ENCODE measurements at regions not wholly inside any gene's neighbourhood (a gene's known extent, or its start where the extent isn't known, plus 50 kb on each side); places are given as distances from the start of the nearest gene placed in this dataset.

- ATAC-seq = no peak
- H3K9me3 Mint-ChIP-seq = peaks cover 6% of the 10 kb centered on the region
- no peak overlapping the region for H3K4me3 Mint-ChIP-seq
- H3K4me1 Mint-ChIP-seq (ENCODE audit: low read depth in 2 of 2) = no peaks in the 10 kb centered on the region
- DNase-seq (ENCODE audit: low spot score) = no peak
- no peaks in the 10 kb centered on the region for H3K36me3 Mint-ChIP-seq
- H3K27me3 Mint-ChIP-seq = no peaks in the 10 kb centered on the region
- no peak overlapping the region for H3K27ac Mint-ChIP-seq
These were observed 375.7 kb upstream of the KIRREL3 start for GRCh38 chr11:127376301-127376700.

- no peaks in the 10 kb centered on the region for H3K36me3 Mint-ChIP-seq
- no peaks in the 10 kb centered on the region for H3K4me1 Mint-ChIP-seq (ENCODE audit: low read depth in 2 of 2)
- no peak overlapping the region for H3K4me3 Mint-ChIP-seq
- H3K27ac Mint-ChIP-seq = no peak overlapping the region
- H3K9me3 Mint-ChIP-seq = peaks cover 2% of the 10 kb centered on the region
- no peak for DNase-seq (ENCODE audit: low spot score)
- ATAC-seq = no peak
- H3K27me3 Mint-ChIP-seq = no peaks in the 10 kb centered on the region
These were observed 368.8 kb upstream of the KIRREL3 start for GRCh38 chr11:127369356-127369755.

GRCh38 chr11:127362754-127363308 lies 362.3 kb upstream of the KIRREL3 start:
- no peaks in the 10 kb centered on the region for H3K4me1 Mint-ChIP-seq (ENCODE audit: low read depth in 2 of 2)
- H3K4me3 Mint-ChIP-seq = no peak overlapping the region
- DNase-seq (ENCODE audit: low spot score) (no peak), ATAC-seq (no peak)
- H3K36me3 Mint-ChIP-seq = no peaks in the 10 kb centered on the region
- H3K9me3 Mint-ChIP-seq = no peaks in the 10 kb centered on the region
- H3K27ac Mint-ChIP-seq = no peak overlapping the region
- H3K27me3 Mint-ChIP-seq = peaks cover 0 to 4% of the 10 kb centered on the region in 2 donors

- H3K27ac Mint-ChIP-seq = no peak overlapping the region
- H3K27me3 Mint-ChIP-seq = peaks cover 0 to 4% of the 10 kb centered on the region in 2 donors
- ATAC-seq = no peak
- DNase-seq (ENCODE audit: low spot score) = no peak
- H3K4me3 Mint-ChIP-seq = no peak overlapping the region
- no peaks in the 10 kb centered on the region for H3K36me3 Mint-ChIP-seq
- no peaks in the 10 kb centered on the region for H3K4me1 Mint-ChIP-seq (ENCODE audit: low read depth in 2 of 2)
- H3K9me3 Mint-ChIP-seq = peaks cover 2% of the 10 kb centered on the region
These were observed 357.6 kb upstream of the KIRREL3 start for GRCh38 chr11:127358160-127358559.

GRCh38 chr11:127350476-127350875 lies 349.9 kb upstream of the KIRREL3 start:
- Mint-ChIP-seq H3K27me3 (peaks cover 0 to 7% of the 10 kb centered on the region in 2 donors), H3K36me3 (peaks cover 6% of the 10 kb centered on the region), H3K27ac (no peak overlapping the region), H3K4me1 (ENCODE audit: low read depth in 2 of 2) (no peaks in the 10 kb centered on the region), H3K9me3 (peaks cover 2% of the 10 kb centered on the region), H3K4me3 (no peak overlapping the region)
- no peak for ATAC-seq
- DNase-seq (ENCODE audit: low spot score) = no peak

GRCh38 chr11:127345819-127346459 lies 345.4 kb upstream of the KIRREL3 start:
- H3K27me3 Mint-ChIP-seq = peaks cover 4 to 7% of the 10 kb centered on the region in 2 donors
- DNase-seq (ENCODE audit: low spot score) (no peak), ATAC-seq (no peak)
- H3K4me3 Mint-ChIP-seq = no peak overlapping the region
- peaks cover 6% of the 10 kb centered on the region for H3K36me3 Mint-ChIP-seq
- no peaks in the 10 kb centered on the region for H3K4me1 Mint-ChIP-seq (ENCODE audit: low read depth in 2 of 2)
- no peak overlapping the region for H3K27ac Mint-ChIP-seq
- no peaks in the 10 kb centered on the region for H3K9me3 Mint-ChIP-seq

GRCh38 chr11:127340438-127340837 lies 339.9 kb upstream of the KIRREL3 start:
- no peak for ATAC-seq
- Mint-ChIP-seq H3K27ac (no peak overlapping the region), H3K4me3 (no peak overlapping the region), H3K9me3 (peaks cover 3% of the 10 kb centered on the region), H3K4me1 (ENCODE audit: low read depth in 2 of 2) (no peaks in the 10 kb centered on the region), H3K36me3 (no peaks in the 10 kb centered on the region), H3K27me3 (peaks cover 0 to 4% of the 10 kb centered on the region in 2 donors)
- DNase-seq (ENCODE audit: low spot score) = no peak

- peaks cover 3% of the 10 kb centered on the region for H3K9me3 Mint-ChIP-seq
- H3K4me1 Mint-ChIP-seq (ENCODE audit: low read depth in 2 of 2) = no peaks in the 10 kb centered on the region
- H3K27me3 Mint-ChIP-seq = no peaks in the 10 kb centered on the region
- no peak for DNase-seq (ENCODE audit: low spot score)
- no peak for ATAC-seq
- no peak overlapping the region for H3K27ac Mint-ChIP-seq
- H3K36me3 Mint-ChIP-seq = no peaks in the 10 kb centered on the region
- H3K4me3 Mint-ChIP-seq = no peak overlapping the region
These were observed 338.8 kb upstream of the KIRREL3 start for GRCh38 chr11:127339376-127339775.

GRCh38 chr11:127338380-127339259 lies 338.1 kb upstream of the KIRREL3 start:
- Mint-ChIP-seq H3K27me3 (no peaks in the 10 kb centered on the region), H3K27ac (no peak overlapping the region), H3K4me1 (ENCODE audit: low read depth in 2 of 2) (no peaks in the 10 kb centered on the region), H3K4me3 (no peak overlapping the region), H3K9me3 (peaks cover 3% of the 10 kb centered on the region), H3K36me3 (no peaks in the 10 kb centered on the region)
- no peak for DNase-seq (ENCODE audit: low spot score)
- no peak for ATAC-seq

GRCh38 chr11:127334466-127334865 lies 333.9 kb upstream of the KIRREL3 start:
- no peaks in the 10 kb centered on the region for H3K4me1 Mint-ChIP-seq (ENCODE audit: low read depth in 2 of 2)
- no peak for ATAC-seq
- no peak overlapping the region for H3K27ac Mint-ChIP-seq
- H3K4me3 Mint-ChIP-seq = no peak overlapping the region
- H3K9me3 Mint-ChIP-seq = peaks cover 7% of the 10 kb centered on the region
- H3K27me3 Mint-ChIP-seq = no peaks in the 10 kb centered on the region
- no peak for DNase-seq (ENCODE audit: low spot score)
- no peaks in the 10 kb centered on the region for H3K36me3 Mint-ChIP-seq

GRCh38 chr11:127332896-127333295 lies 332.3 kb upstream of the KIRREL3 start:
- Mint-ChIP-seq H3K4me3 (no peak overlapping the region), H3K4me1 (ENCODE audit: low read depth in 2 of 2) (no peaks in the 10 kb centered on the region)

GRCh38 chr11:127330044-127330443 lies 329.5 kb upstream of the KIRREL3 start:
- no peak for DNase-seq (ENCODE audit: low spot score)
- H3K36me3 Mint-ChIP-seq = no peaks in the 10 kb centered on the region

More at GRCh38 chr11:127332896-127333295, 332.3 kb upstream of the KIRREL3 start:
- DNase-seq (ENCODE audit: low spot score) (no peak), ATAC-seq (no peak)
- H3K9me3 Mint-ChIP-seq = peaks cover 4% of the 10 kb centered on the region
- H3K27ac Mint-ChIP-seq = no peak overlapping the region
- H3K27me3 Mint-ChIP-seq = no peaks in the 10 kb centered on the region
- no peaks in the 10 kb centered on the region for H3K36me3 Mint-ChIP-seq

GRCh38 chr11:127308291-127308690 lies 307.7 kb upstream of the KIRREL3 start:
- Mint-ChIP-seq H3K4me3 (no peak overlapping the region), H3K27me3 (peaks cover 6 to 7% of the 10 kb centered on the region in 2 donors), H3K4me1 (ENCODE audit: low read depth in 2 of 2) (no peaks in the 10 kb centered on the region), H3K27ac (no peak overlapping the region), H3K36me3 (no peaks in the 10 kb centered on the region), H3K9me3 (peaks cover 20% of the 10 kb centered on the region)
- no peak for DNase-seq (ENCODE audit: low spot score)
- no peak for ATAC-seq

More at GRCh38 chr11:127330044-127330443, 329.5 kb upstream of the KIRREL3 start:
- Mint-ChIP-seq H3K9me3 (peaks cover 4% of the 10 kb centered on the region), H3K27ac (no peak overlapping the region), H3K4me3 (no peak overlapping the region), H3K27me3 (no peaks in the 10 kb centered on the region), H3K4me1 (ENCODE audit: low read depth in 2 of 2) (no peaks in the 10 kb centered on the region)
- no peak for ATAC-seq

GRCh38 chr11:127307700-127308099 lies 307.1 kb upstream of the KIRREL3 start:
- Mint-ChIP-seq H3K4me1 (ENCODE audit: low read depth in 2 of 2) (no peaks in the 10 kb centered on the region), H3K36me3 (no peaks in the 10 kb centered on the region), H3K27me3 (peaks cover 4 to 10% of the 10 kb centered on the region in 2 donors), H3K4me3 (no peak overlapping the region), H3K27ac (no peak overlapping the region), H3K9me3 (peaks cover 17% of the 10 kb centered on the region)
- no peak for ATAC-seq
- no peak for DNase-seq (ENCODE audit: low spot score)
